Limb (tissue), 2 donors: ENCODE measurements at regions not wholly inside any gene's neighbourhood (a gene's known extent, or its start where the extent isn't known, plus 50 kb on each side); places are given as distances from the start of the nearest gene placed in this dataset.

Source experiments
- DNase-seq, 2 donors: peaks; one replicate each; pipeline ENCODE4 v3.0.0-alpha.2; 2016; ENCODE audit errors: extremely low spot score in 2 of 2

DNA sequence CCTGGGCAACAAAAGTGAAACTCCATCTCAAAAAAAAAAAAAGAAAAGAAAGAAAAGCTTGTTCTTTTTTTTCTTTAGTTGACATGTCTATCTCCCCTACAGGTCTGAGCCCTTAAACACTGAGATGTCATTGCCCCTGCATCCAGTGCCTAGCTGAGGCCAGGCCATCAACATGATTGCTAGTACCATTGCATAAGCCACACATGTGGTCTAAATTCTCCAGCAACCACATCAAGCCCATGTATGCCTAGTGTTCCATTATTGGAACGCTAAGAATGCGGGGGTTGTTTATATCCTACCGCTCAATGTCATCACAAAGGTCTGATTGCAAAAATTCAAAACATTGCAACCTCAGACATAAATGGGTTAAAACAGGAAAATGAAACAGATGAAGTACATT is 62.7 kb downstream of the NPTX2 start:
- DNase-seq: no peak

- no peak for DNase-seq
These were observed 64.4 kb downstream of the NPTX2 start for GRCh38 chr7:98681511-98681910.

DNA sequence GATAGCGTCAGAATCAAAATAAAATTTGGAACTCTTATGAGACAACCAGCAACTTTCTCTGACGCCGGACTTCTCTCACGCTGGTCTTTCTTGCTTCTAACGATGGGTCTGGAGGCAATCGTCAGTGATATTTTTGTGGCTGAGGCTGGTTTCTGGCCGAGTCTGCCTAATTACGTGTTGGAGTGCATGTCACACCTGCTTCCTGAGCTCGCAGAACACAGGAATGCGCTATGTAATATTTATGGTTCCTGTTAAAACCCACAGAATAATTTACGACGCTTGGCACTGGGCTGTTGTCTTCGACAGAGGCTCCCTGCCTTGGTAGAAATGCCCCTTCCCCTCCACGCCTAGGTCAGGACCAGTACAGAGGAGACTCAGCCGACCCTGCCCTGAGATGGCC is 64.9 kb downstream of the NPTX2 start:
- no peak for DNase-seq

GRCh38 chr7:98683514-98683913 is 66.4 kb downstream of the NPTX2 start:
- DNase-seq: no peak

DNA sequence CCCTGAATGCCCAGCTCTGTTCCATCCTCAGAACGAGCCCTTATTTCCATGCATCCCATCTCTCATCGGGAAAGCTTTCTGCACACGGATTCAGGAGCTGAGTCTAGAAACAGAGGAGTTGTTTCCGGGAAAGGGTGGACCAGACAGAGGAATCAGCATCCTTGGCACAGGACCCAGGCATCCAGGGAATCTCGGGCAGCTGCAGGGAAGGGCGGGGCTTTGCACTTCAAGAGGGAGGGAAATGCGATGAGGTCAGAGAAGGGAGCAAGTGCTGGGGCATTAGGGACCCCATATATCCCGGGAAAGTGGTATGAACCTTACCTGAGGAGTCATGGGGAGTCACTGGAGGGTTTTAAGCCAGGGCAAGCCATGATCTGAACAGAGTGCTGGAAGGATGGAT is 68.5 kb downstream of the NPTX2 start:
- no peak for DNase-seq

DNA sequence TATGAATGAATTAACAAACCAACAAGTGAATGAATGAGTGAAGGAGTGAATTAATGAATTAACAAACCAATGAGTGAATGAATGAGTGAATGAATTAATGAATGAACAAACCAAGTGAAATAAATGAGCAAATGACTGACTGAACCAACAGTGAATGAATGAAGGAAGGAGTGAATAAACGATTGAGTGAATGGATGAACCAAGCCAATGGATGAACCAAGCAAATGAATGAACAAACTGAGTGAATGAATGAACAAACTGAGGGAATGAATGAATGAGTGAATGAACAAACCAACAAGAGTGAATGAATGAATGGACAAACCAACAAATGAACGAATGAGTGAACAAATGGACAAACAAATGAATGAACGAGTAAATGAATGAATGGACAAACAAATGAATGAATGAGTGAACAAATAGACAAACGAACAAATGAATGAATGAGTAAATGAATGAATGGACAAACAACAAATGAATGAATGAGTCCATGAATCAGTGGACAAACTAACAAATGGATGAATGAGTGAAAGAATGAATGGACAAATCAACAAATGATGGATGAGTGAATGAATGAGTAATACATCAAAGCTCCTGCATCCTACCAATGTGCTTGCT is 69.5 kb downstream of the NPTX2 start:
- DNase-seq: no peak

- DNase-seq: no peak
These were observed 70.1 kb downstream of the NPTX2 start for GRCh38 chr7:98687111-98687751.

GRCh38 chr7:98691619-98692018 is 74.5 kb downstream of the NPTX2 start:
- no peak for DNase-seq

DNA sequence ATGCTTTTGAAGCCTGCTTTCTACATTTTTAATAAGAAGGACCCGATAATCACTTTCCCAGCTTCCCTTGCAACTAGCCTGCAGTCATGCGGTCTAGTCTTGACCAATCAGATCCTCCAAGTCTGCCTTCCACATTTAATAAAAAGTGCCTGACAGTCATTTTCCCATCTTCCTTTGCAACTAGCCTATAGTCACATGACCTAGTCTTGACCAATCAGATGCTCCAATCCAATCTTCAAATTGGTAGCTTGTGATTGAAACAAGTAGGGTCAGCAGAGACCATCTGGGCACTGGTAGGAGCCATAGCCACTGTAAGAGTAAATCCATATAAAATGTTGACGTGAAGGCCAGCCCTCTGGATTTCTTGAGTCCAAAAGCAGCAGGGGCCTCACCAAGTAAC is 80.0 kb downstream of the NPTX2 start:
- DNase-seq: no peak

- DNase-seq: no peak
These were observed 80.6 kb downstream of the NPTX2 start for GRCh38 chr7:98697485-98698240.

DNA sequence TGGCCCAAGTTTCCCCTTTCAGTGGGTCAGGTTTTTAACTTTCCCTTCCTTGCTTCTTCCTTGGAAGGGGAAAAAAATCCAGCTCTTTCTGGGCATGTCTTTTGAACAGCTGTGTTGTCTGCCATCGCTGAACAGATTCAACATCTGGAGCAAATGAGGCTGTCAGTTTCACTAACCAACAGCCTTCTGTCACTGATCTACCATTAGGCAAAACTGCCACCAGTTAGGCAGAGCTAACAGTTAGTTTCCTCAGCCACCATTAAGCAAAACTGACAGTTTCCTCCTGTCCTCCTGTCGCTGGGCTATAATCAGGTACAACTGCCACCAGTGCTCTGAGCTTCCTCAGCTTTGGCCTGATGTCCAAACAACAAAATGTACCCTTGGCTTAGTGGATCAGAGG is 81.9 kb downstream of the NPTX2 start:
- DNase-seq: no peak

DNA sequence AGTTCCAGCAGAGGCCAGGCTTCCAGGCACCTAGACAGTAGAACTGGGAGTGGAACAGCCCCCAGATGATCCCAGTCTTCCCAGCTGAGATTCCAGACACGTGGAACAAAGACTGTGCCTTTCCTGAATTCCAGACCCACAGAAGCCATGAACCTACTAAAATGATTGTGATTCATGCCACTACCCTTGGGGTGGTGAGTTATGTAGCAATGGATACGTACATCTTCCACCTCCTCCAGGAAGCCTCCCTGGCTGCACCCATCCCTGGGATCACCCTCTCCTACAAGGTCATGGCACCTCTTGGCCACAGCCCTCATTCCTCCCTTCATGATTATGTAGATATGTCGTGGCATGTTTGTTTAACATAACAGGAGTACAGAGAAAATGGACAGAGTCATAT is 83.4 kb downstream of the NPTX2 start:
- DNase-seq: no peak

- DNase-seq: no peak
These were observed 84.3 kb downstream of the NPTX2 start for GRCh38 chr7:98701372-98701771.

DNA sequence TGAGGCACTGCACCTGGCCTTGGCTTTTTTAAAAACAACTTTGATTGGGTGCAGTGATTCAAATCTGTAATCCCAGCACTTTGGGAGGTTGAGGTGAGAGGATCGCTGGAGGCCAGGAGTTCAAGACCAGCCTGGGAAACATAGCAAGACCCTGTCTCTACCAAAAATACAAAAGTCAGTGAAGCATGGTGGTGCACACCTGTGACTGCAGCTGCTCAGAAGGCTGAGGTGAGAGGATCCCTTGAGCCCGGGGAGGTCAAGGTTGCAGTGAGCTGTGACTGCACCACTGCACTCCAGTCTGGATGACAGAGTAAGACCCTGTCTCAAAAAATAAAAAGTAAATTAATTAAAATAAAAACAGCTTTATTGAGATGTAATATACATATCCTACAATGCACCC is 84.9 kb downstream of the NPTX2 start:
- DNase-seq: no peak

DNA sequence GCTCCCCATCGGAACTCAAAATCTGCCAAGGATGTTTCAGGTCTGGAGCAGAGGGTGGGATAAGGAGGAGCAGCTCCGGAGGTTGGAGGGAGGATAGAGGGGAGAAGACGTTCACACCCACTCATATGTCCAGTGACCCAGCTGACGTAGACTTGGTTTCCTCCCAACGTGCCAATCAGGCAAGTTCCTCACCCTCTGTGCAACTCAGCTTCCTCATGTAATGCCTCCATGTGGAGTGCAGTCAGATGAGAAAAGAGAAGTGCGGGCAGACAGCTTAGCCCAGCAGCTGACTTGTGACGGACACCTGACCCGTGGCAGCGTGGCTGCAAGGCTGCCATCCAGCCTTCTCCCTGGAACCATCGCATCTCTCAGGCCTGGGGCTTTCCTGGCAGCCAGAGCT is 86.8 kb downstream of the NPTX2 start:
- DNase-seq: no peak

DNA sequence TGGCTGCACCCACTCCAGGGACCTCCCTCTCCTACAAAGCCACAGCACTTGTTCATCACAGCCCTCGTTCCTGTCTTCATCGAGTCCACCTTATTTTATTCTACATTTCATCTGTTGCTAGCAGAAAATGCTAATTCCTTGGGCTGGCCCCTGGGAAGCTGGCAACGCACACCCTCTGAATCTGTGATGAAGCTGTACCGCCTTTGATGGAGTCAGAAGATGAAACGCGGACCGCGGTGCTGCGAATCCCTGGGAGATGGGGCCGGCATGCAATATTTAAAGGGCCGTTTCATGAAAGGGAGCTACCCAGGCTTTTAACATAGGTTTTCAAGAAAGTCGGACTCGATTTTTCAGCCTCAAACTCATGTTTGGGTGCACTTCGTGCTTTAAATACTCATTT is 88.5 kb downstream of the NPTX2 start:
- DNase-seq: no peak

DNA sequence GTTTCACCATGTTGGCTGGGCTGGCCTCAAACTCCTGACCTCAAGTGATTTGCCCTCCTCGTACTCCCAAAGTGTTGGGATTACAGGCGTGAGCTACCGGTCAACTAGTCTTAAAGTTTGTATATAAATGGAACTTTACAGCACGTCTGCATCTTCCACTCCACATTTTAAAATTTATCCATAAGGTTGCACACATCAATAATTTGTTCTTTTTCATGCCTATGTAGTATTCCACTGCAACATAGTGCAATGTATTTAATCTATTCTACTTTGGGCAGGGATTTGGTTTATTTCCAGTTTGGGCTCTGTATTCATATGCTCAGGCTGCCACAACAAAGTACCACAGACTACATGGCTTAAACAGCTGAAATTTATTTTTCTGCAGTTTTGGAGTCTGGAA is 90.0 kb downstream of the NPTX2 start:
- DNase-seq: no peak

GRCh38 chr7:98711945-98712344 is 94.9 kb downstream of the NPTX2 start:
- no peak for DNase-seq

- peak in 1 of 2 donors; percentile 10 for DNase-seq
These were observed 96.2 kb downstream of the NPTX2 start for GRCh38 chr7:98713165-98713810.

DNA sequence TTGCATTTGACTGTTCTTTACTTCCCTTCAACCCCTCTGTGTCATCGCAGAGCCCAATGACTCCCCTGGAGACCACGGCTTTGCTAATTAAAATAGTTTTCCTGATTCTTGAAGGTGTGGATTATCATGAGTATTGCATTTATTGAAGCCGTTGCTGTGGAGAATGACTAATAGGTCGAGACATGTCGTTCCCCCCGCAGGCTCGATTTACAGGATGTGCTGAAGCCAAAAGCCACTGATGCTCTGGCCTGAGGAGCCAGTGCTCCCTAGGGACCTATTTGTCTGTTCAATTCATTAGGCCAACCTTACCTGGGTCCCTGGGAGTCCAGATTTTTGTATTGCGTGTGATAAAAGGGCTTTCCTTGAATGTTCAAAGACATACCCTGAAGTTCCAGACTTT is 102.3 kb downstream of the NPTX2 start:
- DNase-seq: no peak

DNA sequence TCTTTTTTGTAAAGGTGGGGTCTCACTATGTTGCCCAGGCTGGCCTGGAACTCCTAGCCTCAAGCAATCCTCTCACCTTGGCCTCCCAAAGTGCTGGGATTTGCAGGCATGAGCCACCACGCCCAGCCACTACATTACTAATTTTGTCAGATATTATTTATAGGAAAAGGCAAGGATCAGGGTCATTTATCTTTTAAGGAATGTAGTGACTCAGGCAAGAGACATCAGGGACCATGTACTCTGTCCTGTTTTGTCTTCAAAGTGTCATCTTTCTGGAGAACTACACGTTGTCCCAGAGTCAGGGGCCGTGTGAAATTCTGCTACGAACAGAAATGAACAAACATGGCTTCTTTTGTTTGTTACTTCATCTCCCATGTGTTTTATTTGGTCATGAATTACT is 105.3 kb downstream of the NPTX2 start:
- no peak for DNase-seq

GRCh38 chr7:98724591-98724990 is 107.5 kb downstream of the NPTX2 start:
- DNase-seq: no peak
